Cardiac muscle cell (in vitro differentiated cells and primary cell): ENCODE measurements at regions not wholly inside any gene's neighbourhood (a gene's known extent, or its start where the extent isn't known, plus 50 kb on each side); places are given as distances from the start of the nearest gene placed in this dataset.
A peak's percentile ranks its signal among the peaks of the same experiment; 100 is the strongest.

Source experiments
- DNase-seq, 2 donors: peaks; one replicate each; pipeline versions ENCODE4 v3.0.0 to v3.0.0-alpha.2; 2010 to 2017; ENCODE audit warnings: low read depth in 1 of 2, low spot score in 1 of 2
- H3K27ac ChIP-seq: fragments of 200-600 bp; sonication (generic); 2 replicates; pipeline ENCODE4 v1.5.1; 2016
- H3K27me3 ChIP-seq: fragments of 200-600 bp; sonication (generic); 2 replicates; pipeline ENCODE4 v1.6.0; 2016; ENCODE audit warnings: control low read depth
- H3K36me3 ChIP-seq: fragments of 200-600 bp; sonication (generic); 2 replicates; pipeline ENCODE4 v1.5.1; 2016; ENCODE audit warnings: control low read depth
- H3K4me1 ChIP-seq: fragments of 200-600 bp; sonication (generic); 2 replicates; pipeline ENCODE4 v1.8.1; 2017; ENCODE audit warnings: low read depth, mild to moderate bottlenecking, mixed run types
- H3K4me3 ChIP-seq: fragments of 200-600 bp; sonication (generic); 2 replicates; pipeline ENCODE4 v1.5.1; 2016; ENCODE audit warnings: mild to moderate bottlenecking
- H3K9me3 ChIP-seq: fragments of 200-600 bp; sonication (generic); 2 replicates; pipeline ENCODE4 v1.5.1; 2017; ENCODE audit warnings: low read depth, mild to moderate bottlenecking, control low read depth
- CTCF ChIP-seq: IDR thresholded peaks from 2 replicates; pipeline ENCODE4 v1.5.1; 2012; ENCODE audit warnings: low read depth, mild to moderate bottlenecking, low read length

- no peaks in the 10 kb centered on the region for H3K27me3 ChIP-seq
Measured at GRCh38 chr2:142688856-142689605, 188.4 kb upstream of the KYNU start.

GRCh38 chr2:142687509-142687908, 190.0 kb upstream of the KYNU start:
- Histone ChIP-seq H3K36me3 (no peaks in the 10 kb centered on the region), H3K27me3 (no peaks in the 10 kb centered on the region), H3K4me1 (peaks cover 4% of the 10 kb centered on the region), H3K4me3 (no peak overlapping the region), H3K27ac (no peak overlapping the region), H3K9me3 (no peaks in the 10 kb centered on the region)
- no peak for TF ChIP-seq CTCF
- DNase-seq: no peak

More at GRCh38 chr2:142688856-142689605, 188.4 kb upstream of the KYNU start:
- Histone ChIP-seq H3K4me1 (peaks cover 4% of the 10 kb centered on the region), H3K27ac (no peak overlapping the region), H3K36me3 (no peaks in the 10 kb centered on the region), H3K4me3 (no peak overlapping the region), H3K9me3 (no peaks in the 10 kb centered on the region)
- no peak for TF ChIP-seq CTCF
- no peak for DNase-seq

GRCh38 chr2:142687075-142687474, 190.4 kb upstream of the KYNU start:
- H3K4me3 ChIP-seq: no peak overlapping the region
- DNase-seq: no peak
- H3K27me3 ChIP-seq: no peaks in the 10 kb centered on the region
- H3K27ac ChIP-seq: no peak overlapping the region
- H3K36me3 ChIP-seq: no peaks in the 10 kb centered on the region
- H3K4me1 ChIP-seq: peaks cover 4% of the 10 kb centered on the region
- no peaks in the 10 kb centered on the region for H3K9me3 ChIP-seq
- no peak for TF ChIP-seq CTCF

- Histone ChIP-seq H3K9me3 (no peaks in the 10 kb centered on the region), H3K4me1 (peaks cover 4% of the 10 kb centered on the region), H3K27me3 (no peaks in the 10 kb centered on the region), H3K36me3 (no peaks in the 10 kb centered on the region), H3K27ac (no peak overlapping the region), H3K4me3 (no peak overlapping the region)
- TF ChIP-seq CTCF: no peak
- no peak for DNase-seq
Measured at GRCh38 chr2:142684667-142685066, 192.8 kb upstream of the KYNU start.

- Histone ChIP-seq H3K36me3 (no peaks in the 10 kb centered on the region), H3K27ac (no peak overlapping the region), H3K27me3 (no peaks in the 10 kb centered on the region), H3K4me1 (peaks cover 4% of the 10 kb centered on the region), H3K9me3 (no peaks in the 10 kb centered on the region), H3K4me3 (no peak overlapping the region)
- DNase-seq: peak in 1 of 2 donors; percentile 47
- TF ChIP-seq CTCF: peak; percentile 16
Measured at GRCh38 chr2:142682528-142682927, 194.9 kb upstream of the KYNU start.

GRCh38 chr2:142681952-142682351, 195.5 kb upstream of the KYNU start:
- DNase-seq: no peak
- no peak for TF ChIP-seq CTCF
- H3K27ac ChIP-seq: no peak overlapping the region
- H3K4me3 ChIP-seq: no peak overlapping the region
- H3K27me3 ChIP-seq: no peaks in the 10 kb centered on the region
- no peaks in the 10 kb centered on the region for H3K9me3 ChIP-seq
- H3K4me1 ChIP-seq: peaks cover 4% of the 10 kb centered on the region
- H3K36me3 ChIP-seq: no peaks in the 10 kb centered on the region
